Endodermal cell (in vitro differentiated cells): ENCODE measurements at regions not wholly inside any gene's neighbourhood (a gene's known extent, or its start where the extent isn't known, plus 50 kb on each side); places are given as distances from the start of the nearest gene placed in this dataset.

Experiments
- DNase-seq: peaks from one replicate; pipeline ENCODE4 v3.0.0-alpha.2; 2017
- H3K27ac ChIP-seq: 2 replicates; pipeline ENCODE4 v1.5.1; 2013; ENCODE audit warnings: mild to moderate bottlenecking, low read depth, low read length, moderate library complexity
- H3K27me3 ChIP-seq: 2 replicates; pipeline ENCODE4 v1.6.1; 2013; ENCODE audit warnings: mild to moderate bottlenecking, low read length, moderate library complexity; ENCODE audit not compliant: insufficient read depth, control insufficient read depth, poor library complexity, severe bottlenecking
- H3K36me3 ChIP-seq: 2 replicates; pipeline ENCODE4 v1.7.0; 2013; ENCODE audit warnings: mild to moderate bottlenecking, low read length, moderate library complexity; ENCODE audit not compliant: control insufficient read depth, insufficient read depth
- H3K4me1 ChIP-seq: one replicate; pipeline ENCODE4 v1.7.0; 2013; ENCODE audit warnings: low read length; ENCODE audit not compliant: control insufficient read depth, insufficient read depth
- H3K4me3 ChIP-seq: 2 replicates; pipeline ENCODE4 v1.5.1; 2013; ENCODE audit warnings: mild to moderate bottlenecking, low read length, moderate library complexity
- H3K9ac ChIP-seq: 2 replicates; pipeline ENCODE4 v1.6.1; 2013; ENCODE audit warnings: mild to moderate bottlenecking, low read length, moderate library complexity; ENCODE audit not compliant: poor library complexity, severe bottlenecking; ENCODE audit errors: extremely low read depth
- H3K9me3 ChIP-seq: 2 replicates; pipeline ENCODE4 v1.6.1; 2013; ENCODE audit warnings: mild to moderate bottlenecking, low read length, moderate library complexity; ENCODE audit not compliant: control insufficient read depth
- H3K27ac Mint-ChIP-seq: 2 replicates; pipeline ENCODE4 v1.8.0; 2020; ENCODE audit warnings: mixed read lengths
- H3K27me3 Mint-ChIP-seq: 2 replicates; pipeline ENCODE4 v1.8.0; 2021; ENCODE audit warnings: mild to moderate bottlenecking, mixed read lengths; ENCODE audit not compliant: insufficient read depth
- H3K36me3 Mint-ChIP-seq: 2 replicates; pipeline ENCODE4 v1.8.0; 2020; ENCODE audit warnings: low read depth, mixed read lengths
- H3K4me1 Mint-ChIP-seq: 2 replicates; pipeline ENCODE4 v1.8.0; 2020; ENCODE audit warnings: mixed read lengths
- H3K4me3 Mint-ChIP-seq: 2 replicates; pipeline ENCODE4 v1.8.0; 2020; ENCODE audit warnings: mild to moderate bottlenecking, moderate library complexity, mixed read lengths
- H3K9me3 Mint-ChIP-seq: 2 replicates; pipeline ENCODE4 v1.8.0; 2020; ENCODE audit warnings: mild to moderate bottlenecking, mixed read lengths
- WGBS, 2 experiments: methylation state at CpG; one replicate each; pipeline versions ENCODE4 v1.1.5 to v1.1.7; 2013; ENCODE audit warnings: missing lambda C conversion rate in 2 of 2, mixed read lengths in 1 of 2; ENCODE audit not compliant: insufficient coverage in 1 of 2, insufficient read length in 1 of 2; 5-methylcytosine and 5-hydroxymethylcytosine counted together
- TF ChIP-seq, protein P1 (sequence below): fragments of 200-600 bp; sonication (generic); conservative IDR thresholded peaks from 2 replicates; pipeline ENCODE4 v1.5.0; 2021; ENCODE audit warnings: antibody characterized with exemption, mild to moderate bottlenecking

DNA sequence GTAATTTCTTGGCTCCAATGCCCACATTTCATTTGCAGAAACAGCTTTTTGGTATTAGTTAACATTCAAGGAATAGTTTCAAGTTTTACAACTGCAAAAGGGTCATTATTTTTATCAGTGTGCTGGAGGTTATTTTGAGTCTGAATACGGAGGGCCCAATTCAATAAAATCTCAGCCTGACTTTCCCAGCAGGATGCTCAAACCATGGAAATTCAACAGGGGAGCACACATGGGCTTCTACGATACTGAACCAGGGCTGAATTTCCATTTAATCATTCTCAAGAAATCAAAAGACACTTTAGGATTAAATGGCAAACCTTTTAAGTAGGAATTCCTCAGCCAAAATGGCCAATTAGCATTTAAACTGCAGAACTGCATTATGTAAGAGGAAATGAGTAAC lies 700.9 kb upstream of the ANKRD30A start:
- Histone ChIP-seq H3K4me3 (no peak overlapping the region), H3K36me3 (no peaks in the 10 kb centered on the region), H3K4me1 (no peaks in the 10 kb centered on the region), H3K9ac (no peak overlapping the region), H3K9me3 (peaks cover 16% of the 10 kb centered on the region), H3K27ac (no peak overlapping the region), H3K27me3 (no peaks in the 10 kb centered on the region)
- TF ChIP-seq, protein P1, sequence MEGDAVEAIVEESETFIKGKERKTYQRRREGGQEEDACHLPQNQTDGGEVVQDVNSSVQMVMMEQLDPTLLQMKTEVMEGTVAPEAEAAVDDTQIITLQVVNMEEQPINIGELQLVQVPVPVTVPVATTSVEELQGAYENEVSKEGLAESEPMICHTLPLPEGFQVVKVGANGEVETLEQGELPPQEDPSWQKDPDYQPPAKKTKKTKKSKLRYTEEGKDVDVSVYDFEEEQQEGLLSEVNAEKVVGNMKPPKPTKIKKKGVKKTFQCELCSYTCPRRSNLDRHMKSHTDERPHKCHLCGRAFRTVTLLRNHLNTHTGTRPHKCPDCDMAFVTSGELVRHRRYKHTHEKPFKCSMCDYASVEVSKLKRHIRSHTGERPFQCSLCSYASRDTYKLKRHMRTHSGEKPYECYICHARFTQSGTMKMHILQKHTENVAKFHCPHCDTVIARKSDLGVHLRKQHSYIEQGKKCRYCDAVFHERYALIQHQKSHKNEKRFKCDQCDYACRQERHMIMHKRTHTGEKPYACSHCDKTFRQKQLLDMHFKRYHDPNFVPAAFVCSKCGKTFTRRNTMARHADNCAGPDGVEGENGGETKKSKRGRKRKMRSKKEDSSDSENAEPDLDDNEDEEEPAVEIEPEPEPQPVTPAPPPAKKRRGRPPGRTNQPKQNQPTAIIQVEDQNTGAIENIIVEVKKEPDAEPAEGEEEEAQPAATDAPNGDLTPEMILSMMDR, result no peak
- Mint-ChIP-seq H3K4me1 (peaks cover 8% of the 10 kb centered on the region), H3K27me3 (no peaks in the 10 kb centered on the region), H3K4me3 (no peak overlapping the region), H3K36me3 (peaks cover 5% of the 10 kb centered on the region), H3K27ac (no peak overlapping the region), H3K9me3 (peaks cover 26% of the 10 kb centered on the region)
- no peak for DNase-seq
- WGBS, 2 experiments, result 73 to 87% methylated on average over 2 of the region's 2 CpGs

DNA sequence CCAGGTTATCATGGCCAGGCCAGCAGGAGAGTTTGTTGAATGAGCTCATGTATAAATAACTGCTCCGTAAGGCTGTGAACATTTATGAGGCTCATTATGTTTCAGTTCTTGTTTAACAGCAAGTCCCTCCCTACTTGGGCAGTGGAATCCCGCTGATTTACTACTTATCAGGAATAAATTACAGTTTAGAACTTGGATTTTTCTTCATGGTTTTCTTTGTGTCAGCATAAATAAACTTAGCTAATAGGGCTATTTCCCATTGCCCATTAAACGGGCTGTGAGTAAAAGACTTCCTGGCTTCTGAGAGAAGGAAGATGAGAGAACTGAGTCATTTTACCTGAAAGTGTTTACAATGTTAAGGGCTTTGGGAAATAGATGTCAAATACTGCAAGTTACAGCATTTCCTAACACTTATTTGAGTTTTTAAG lies 701.6 kb upstream of the ANKRD30A start:
- no peaks in the 10 kb centered on the region for H3K4me1 ChIP-seq
- H3K4me3 Mint-ChIP-seq, result no peak overlapping the region
- H3K9me3 Mint-ChIP-seq, result peaks cover 22% of the 10 kb centered on the region
- H3K27me3 Mint-ChIP-seq, result no peaks in the 10 kb centered on the region
- no peaks in the 10 kb centered on the region for H3K27me3 ChIP-seq
- H3K4me3 ChIP-seq, result no peak overlapping the region
- peaks cover 5% of the 10 kb centered on the region for H3K36me3 Mint-ChIP-seq
- no peak overlapping the region for H3K27ac ChIP-seq
- no peak overlapping the region for H3K27ac Mint-ChIP-seq
- WGBS, 2 experiments, result 91% methylated on average over 3 of the region's 3 CpGs; no CpG with 5 or more reads in 1 of the 2 experiments
- TF ChIP-seq, protein P1, result no peak
- H3K9me3 ChIP-seq, result peaks cover 16% of the 10 kb centered on the region
- DNase-seq, result no peak
- H3K36me3 ChIP-seq, result no peaks in the 10 kb centered on the region
- peaks cover 8% of the 10 kb centered on the region for H3K4me1 Mint-ChIP-seq
- H3K9ac ChIP-seq, result no peak overlapping the region

GRCh38 chr10:36421992-36422391 lies 703.4 kb upstream of the ANKRD30A start:
- DNase-seq, result no peak
- H3K4me1 ChIP-seq, result no peaks in the 10 kb centered on the region
- Mint-ChIP-seq H3K4me3 (no peak overlapping the region), H3K36me3 (peaks cover 5% of the 10 kb centered on the region), H3K4me1 (peaks cover 8% of the 10 kb centered on the region), H3K27me3 (no peaks in the 10 kb centered on the region), H3K27ac (no peak overlapping the region), H3K9me3 (peaks cover 13% of the 10 kb centered on the region)
- H3K27ac ChIP-seq, result no peak overlapping the region
- H3K9ac ChIP-seq, result no peak overlapping the region
- no peaks in the 10 kb centered on the region for H3K27me3 ChIP-seq
- no peaks in the 10 kb centered on the region for H3K36me3 ChIP-seq
- peaks cover 13% of the 10 kb centered on the region for H3K9me3 ChIP-seq
- TF ChIP-seq, protein P1, result no peak
- H3K4me3 ChIP-seq, result no peak overlapping the region
